SIG-M5 (cell line): ENCODE measurements at regions not wholly inside any gene's neighbourhood (a gene's known extent, or its start where the extent isn't known, plus 50 kb on each side); places are given as distances from the start of the nearest gene placed in this dataset.

Experiments used
- DNase-seq: peaks from one replicate; lab custom pipeline; 2025; lab: John Stamatoyannopoulos, UW

- no peak for DNase-seq
Observed at GRCh38 chr5:135218790-135219568, 180.1 kb downstream of the MACROH2A1 start.

GRCh38 chr5:135218486-135218755 is 180.6 kb downstream of the MACROH2A1 start:
- DNase-seq: no peak

DNA sequence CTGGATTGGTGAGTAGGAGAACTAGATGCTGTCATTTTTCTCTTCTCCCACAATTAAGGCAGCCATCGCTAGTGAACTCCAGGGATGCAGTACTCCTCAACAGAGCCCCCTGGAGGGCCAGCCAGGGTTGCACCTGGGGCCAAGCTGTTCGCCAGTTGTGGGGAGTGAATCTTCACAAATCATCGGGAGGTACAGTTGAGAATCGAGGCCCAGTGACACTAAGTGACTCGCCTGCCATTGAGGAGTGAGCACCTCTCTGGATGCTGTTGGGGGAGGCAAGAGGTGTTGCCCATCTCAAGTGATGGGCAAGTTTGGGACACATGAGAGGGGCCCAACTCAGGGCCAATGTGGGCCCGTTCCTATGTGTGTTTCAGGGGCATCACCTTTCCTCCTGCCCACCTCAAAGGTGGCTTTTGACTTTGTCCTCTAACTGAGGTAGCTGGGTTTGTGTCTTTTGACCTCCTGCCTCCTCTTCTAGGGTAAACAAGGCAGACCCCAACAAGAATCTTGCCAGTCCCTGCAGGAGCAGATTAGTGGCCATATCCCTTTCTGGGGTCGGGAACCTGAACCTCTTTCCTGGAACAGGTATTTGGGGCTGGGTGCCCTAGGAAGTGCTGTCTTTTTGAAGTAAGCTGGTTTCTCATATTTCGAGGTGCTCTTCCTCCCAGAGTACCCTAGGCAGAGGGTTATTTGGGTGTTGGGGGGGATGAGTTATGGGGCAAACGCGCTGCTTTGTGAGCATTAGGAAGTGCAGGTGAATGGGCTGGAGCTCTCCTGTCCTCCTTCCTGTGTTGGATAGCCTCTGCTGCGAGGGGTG is 181.2 kb downstream of the MACROH2A1 start:
- DNase-seq: no peak

- DNase-seq: no peak
Observed at GRCh38 chr5:135216471-135217343, 182.3 kb downstream of the MACROH2A1 start.

DNA sequence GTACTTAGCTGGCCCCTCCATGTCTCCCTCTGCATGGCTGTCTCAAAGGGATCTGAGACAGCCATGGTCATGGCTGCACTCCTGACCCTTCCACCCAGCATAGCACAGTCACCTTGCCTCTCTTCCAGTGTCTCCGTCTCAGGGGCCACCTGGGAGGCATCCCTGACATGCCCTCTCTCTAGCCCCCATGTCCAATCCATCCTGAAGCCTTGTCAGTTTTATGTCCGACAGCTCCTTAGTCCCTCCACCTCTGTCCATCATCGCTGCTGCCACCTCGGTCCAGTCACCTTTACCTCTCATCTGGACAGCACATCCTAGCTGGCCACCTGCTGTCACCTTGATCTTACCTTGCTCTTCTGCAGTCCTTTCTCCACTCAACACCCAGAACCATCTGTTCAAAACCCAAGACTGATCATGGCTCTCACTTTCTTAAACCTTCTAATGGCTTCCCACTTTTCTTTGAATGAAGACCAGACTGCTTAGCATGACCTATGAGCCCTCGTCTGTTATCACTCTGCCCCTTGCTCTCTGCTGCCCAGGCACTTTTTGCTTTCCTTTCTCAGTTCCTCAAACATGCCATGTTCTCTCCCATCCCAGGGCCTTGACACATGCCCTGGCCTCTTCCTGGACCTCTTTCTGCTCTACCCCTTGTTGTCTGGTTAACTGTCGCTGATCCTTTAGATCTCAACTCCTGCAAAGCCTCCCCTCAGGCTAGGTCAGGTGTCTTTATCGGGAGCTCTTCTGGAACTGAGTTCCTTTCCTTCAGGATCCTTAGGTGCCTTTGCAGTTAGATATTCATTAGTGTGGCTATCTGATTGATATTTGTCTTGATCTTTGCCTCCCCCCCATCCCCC is 181.8 kb upstream of the PITX1 start:
- no peak for DNase-seq

GRCh38 chr5:135214897-135215616 is 181.0 kb upstream of the PITX1 start:
- DNase-seq: peak; percentile 64

GRCh38 chr5:135213466-135214239 is 179.6 kb upstream of the PITX1 start:
- no peak for DNase-seq

DNA sequence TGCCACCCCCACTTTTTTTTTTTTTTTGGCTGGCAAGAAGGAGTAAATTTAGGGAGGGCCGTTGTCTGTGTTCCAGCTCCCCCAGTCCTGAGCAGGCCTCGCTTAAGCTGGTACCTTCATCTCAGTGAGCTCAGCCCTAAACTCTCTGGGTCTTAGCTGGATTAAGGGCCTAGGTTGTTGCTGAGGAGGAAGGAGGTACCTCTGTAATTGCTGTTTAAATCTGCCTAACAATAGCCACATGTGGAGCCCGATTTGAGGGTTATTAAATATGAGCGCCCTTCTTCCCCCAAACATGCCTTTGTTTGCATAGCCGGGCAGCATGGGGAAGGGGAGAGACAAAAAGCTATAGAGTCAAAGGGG is 179.0 kb upstream of the PITX1 start:
- no peak for DNase-seq

- DNase-seq: no peak
Observed at GRCh38 chr5:135212361-135213026, 178.5 kb upstream of the PITX1 start.

GRCh38 chr5:135211791-135212190 is 177.8 kb upstream of the PITX1 start:
- DNase-seq: no peak

GRCh38 chr5:135211083-135211790 is 177.2 kb upstream of the PITX1 start:
- no peak for DNase-seq

GRCh38 chr5:135210286-135211055 is 176.4 kb upstream of the PITX1 start:
- DNase-seq: no peak

GRCh38 chr5:135208903-135209721 is 175.1 kb upstream of the PITX1 start:
- no peak for DNase-seq

DNA sequence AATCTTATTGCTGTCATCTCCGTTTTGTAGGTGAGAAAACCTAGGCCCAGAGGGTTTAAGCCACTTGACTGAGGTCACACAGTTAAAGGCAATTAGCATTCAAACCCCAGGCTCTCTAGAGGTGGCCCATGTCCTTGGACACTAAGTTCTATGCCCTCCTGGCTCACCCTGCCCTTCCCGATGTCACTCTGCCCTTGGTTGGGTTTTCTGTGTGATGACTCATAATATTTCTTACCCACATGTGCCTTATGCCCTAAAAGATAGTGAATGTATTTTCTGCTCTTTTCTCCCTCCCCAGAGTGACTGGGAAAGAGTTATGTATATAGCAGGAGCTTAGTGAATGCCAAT is 174.5 kb upstream of the PITX1 start:
- no peak for DNase-seq

- no peak for DNase-seq
Observed at GRCh38 chr5:135207866-135208265, 173.8 kb upstream of the PITX1 start.

DNA sequence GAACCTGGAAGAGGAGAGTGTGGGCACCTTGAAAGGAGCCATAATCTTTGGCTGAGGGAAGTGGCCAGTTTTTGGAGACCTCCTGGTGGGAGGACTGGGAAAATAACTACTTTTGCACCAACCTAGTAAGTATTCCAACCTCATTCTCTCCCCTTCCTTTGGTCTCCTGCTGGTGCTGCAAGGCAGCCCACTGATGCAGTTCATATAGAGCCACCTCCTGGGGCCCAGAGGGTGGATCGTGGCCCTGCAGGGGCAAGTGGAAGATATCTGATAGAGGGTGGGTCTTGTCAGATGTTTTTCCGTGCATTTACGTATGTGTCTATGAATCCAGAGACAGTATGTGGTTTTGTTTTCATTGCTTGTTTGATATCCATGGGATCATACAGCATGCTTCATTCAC is 172.8 kb upstream of the PITX1 start:
- no peak for DNase-seq

DNA sequence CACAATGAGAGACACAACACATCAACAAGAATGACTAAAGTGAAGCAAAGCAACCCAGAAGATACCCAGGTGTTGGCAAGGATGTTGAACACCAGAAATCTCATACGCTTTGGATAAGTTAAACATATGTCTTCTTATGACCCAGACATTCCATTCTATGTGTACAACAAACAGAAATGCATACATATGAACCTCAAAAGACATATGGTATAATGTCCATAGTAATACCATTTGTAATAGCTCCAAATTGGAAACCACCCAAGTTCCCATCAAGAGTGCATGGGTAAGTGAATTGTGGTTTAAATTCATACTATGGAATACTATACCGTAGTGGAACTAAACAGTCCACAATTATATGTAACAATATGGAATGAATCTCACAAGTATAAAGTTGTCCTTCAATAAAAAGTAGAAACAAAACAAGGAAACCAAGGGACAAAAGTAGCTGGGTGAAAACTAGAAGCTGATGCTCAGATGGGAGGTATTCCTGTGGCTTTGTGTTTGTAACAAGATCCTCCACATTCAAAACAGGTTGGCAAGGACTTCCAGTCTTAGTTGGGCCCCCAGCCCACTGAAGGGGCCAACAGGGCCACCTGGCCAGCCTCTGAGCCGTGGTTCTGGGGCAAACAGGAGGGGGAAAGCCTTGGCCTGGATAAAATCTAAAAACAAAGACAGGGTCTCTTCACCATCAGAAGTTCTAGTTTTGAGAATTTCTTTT is 171.8 kb upstream of the PITX1 start:
- DNase-seq: no peak
